Activated naive CD4-positive, alpha-beta T cell treated with Interleukin-2 at 50 U/mL for 16 hours (primary cell): ENCODE measurements at regions not wholly inside any gene's neighbourhood (a gene's known extent, or its start where the extent isn't known, plus 50 kb on each side); places are given as distances from the start of the nearest gene placed in this dataset.

Experiments used
- DNase-seq: peaks from one replicate; pipeline ENCODE4 v3.0.0-alpha.2; 2020

GRCh38 chr16:55179852-55180585 lies 144.0 kb upstream of the IRX6 start:
- no peak for DNase-seq

- no peak for DNase-seq
Observed at GRCh38 chr16:55184052-55184451, 140.0 kb upstream of the IRX6 start.

GRCh38 chr16:55184619-55185018 lies 139.4 kb upstream of the IRX6 start:
- no peak for DNase-seq

- DNase-seq, result no peak
Observed at GRCh38 chr16:55189224-55189623, 134.8 kb upstream of the IRX6 start.

- DNase-seq, result no peak
Observed at GRCh38 chr16:55189682-55190636, 134.0 kb upstream of the IRX6 start.

- DNase-seq, result no peak
Observed at GRCh38 chr16:55192734-55193133, 131.3 kb upstream of the IRX6 start.

GRCh38 chr16:55203570-55203969 lies 120.4 kb upstream of the IRX6 start:
- no peak for DNase-seq

GRCh38 chr16:55204069-55204468 lies 119.9 kb upstream of the IRX6 start:
- DNase-seq, result no peak

GRCh38 chr16:55204923-55205322 lies 119.1 kb upstream of the IRX6 start:
- DNase-seq, result no peak

GRCh38 chr16:55207693-55208428 lies 116.1 kb upstream of the IRX6 start:
- no peak for DNase-seq

GRCh38 chr16:55209626-55210025 lies 114.4 kb upstream of the IRX6 start:
- DNase-seq, result no peak

- DNase-seq, result no peak
Observed at GRCh38 chr16:55212791-55213190, 111.2 kb upstream of the IRX6 start.

- DNase-seq, result no peak
Observed at GRCh38 chr16:55214412-55214811, 109.6 kb upstream of the IRX6 start.

GRCh38 chr16:55214974-55215494 lies 109.0 kb upstream of the IRX6 start:
- no peak for DNase-seq

- no peak for DNase-seq
Observed at GRCh38 chr16:55217392-55217791, 106.6 kb upstream of the IRX6 start.

- DNase-seq, result no peak
Observed at GRCh38 chr16:55221836-55222235, 102.2 kb upstream of the IRX6 start.

- DNase-seq, result no peak
Observed at GRCh38 chr16:55222486-55222885, 101.5 kb upstream of the IRX6 start.

- no peak for DNase-seq
Observed at GRCh38 chr16:55225972-55226542, 97.9 kb upstream of the IRX6 start.

- no peak for DNase-seq
Observed at GRCh38 chr16:55232822-55233221, 91.2 kb upstream of the IRX6 start.

- DNase-seq, result no peak
Observed at GRCh38 chr16:55233464-55233863, 90.5 kb upstream of the IRX6 start.

- no peak for DNase-seq
Observed at GRCh38 chr16:55236655-55237054, 87.3 kb upstream of the IRX6 start.

GRCh38 chr16:55239723-55240122 lies 84.3 kb upstream of the IRX6 start:
- DNase-seq, result no peak

GRCh38 chr16:55240888-55241287 lies 83.1 kb upstream of the IRX6 start:
- DNase-seq, result no peak
